D721Med (cell line): ENCODE measurements at regions not wholly inside any gene's neighbourhood (a gene's known extent, or its start where the extent isn't known, plus 50 kb on each side); places are given as distances from the start of the nearest gene placed in this dataset.
"Not testable (repeated sequence)": the region's sequence is repeated elsewhere in the genome, so short reads cannot be mapped to it uniquely, and the experiment has no call there.

Experiments
- DNase-seq: peaks from one replicate; pipeline ENCODE4 v3.0.0; 2011; ENCODE audit warnings: low spot score; ENCODE audit not compliant: insufficient read length
- FAIRE-seq: peaks from 2 replicates; lab custom pipeline; 2011; peaks lifted over from hg19 to GRCh38; lab: Jason Lieb, UNC
- TF ChIP-seq, protein P1 (sequence below): IDR thresholded peaks from 2 replicates; pipeline ENCODE4 v1.5.1; 2012; ENCODE audit warnings: mild to moderate bottlenecking, control low read depth; ENCODE audit not compliant: insufficient read depth; ENCODE audit errors: missing control alignments

DNA sequence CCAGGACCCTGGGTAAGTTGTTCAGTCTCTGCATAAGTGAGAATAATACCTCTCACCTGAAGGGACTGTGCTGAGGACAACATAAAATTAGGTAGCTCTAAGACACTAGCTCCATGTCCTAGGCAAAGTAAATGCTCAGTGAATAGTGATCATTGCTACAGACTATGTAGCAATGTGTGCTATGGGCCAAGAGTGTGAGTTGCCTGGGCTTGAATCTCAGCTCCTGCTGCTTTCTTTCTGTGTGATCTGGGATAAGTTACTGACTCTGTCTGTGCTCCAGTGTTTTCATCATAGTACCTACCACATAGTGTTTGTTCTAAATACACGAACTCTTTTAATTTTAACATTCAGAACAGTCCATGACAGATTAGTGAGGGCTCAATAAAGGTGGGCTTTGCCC, 81.1 kb upstream of the MFGE8 start:
- FAIRE-seq (no peak), DNase-seq (no peak)
- TF ChIP-seq, protein P1, sequence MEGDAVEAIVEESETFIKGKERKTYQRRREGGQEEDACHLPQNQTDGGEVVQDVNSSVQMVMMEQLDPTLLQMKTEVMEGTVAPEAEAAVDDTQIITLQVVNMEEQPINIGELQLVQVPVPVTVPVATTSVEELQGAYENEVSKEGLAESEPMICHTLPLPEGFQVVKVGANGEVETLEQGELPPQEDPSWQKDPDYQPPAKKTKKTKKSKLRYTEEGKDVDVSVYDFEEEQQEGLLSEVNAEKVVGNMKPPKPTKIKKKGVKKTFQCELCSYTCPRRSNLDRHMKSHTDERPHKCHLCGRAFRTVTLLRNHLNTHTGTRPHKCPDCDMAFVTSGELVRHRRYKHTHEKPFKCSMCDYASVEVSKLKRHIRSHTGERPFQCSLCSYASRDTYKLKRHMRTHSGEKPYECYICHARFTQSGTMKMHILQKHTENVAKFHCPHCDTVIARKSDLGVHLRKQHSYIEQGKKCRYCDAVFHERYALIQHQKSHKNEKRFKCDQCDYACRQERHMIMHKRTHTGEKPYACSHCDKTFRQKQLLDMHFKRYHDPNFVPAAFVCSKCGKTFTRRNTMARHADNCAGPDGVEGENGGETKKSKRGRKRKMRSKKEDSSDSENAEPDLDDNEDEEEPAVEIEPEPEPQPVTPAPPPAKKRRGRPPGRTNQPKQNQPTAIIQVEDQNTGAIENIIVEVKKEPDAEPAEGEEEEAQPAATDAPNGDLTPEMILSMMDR = no peak

DNA sequence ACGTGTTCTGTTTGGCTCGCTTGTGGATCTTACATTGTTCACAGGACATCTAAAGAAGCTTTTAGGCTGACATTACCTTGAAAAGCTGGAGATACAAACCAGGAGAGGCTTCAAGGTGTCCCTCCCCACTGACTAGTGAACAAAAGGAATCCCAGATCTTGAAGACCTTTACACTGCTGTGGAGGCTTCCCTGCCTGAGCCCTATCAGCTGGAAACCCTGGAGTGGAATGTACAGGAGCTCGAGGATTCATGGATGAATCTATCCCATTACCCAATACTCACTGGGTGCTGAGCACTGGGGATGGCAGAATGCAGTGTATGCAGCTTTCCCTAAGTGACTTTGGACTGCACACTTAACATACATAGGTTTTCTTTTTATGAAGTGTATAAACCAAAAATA, 82.3 kb upstream of the MFGE8 start:
- FAIRE-seq (no peak), DNase-seq (no peak)

DNA sequence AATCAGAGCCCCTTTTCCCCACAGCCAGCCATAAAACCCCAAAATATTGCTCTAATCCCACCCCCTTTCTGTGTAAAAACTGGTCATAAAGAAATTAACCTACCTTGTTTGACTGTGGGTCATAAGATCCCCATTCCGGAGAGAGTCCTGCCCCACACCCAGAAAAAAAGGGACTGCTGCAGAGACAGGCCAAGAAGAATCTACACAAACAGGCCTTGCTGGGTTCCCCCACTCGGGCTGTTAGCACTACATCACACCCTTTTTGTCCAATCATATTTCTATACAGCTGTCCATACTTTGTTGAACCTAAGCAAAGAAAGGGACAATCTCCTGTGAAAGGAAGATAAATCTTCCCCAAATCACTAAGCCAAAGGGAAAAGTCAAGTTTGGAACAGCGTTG, 84.4 kb upstream of the MFGE8 start:
- no peak for DNase-seq
- no peak for FAIRE-seq
- TF ChIP-seq, protein P1 = no peak

More for the DNA sequence above, 82.3 kb upstream of the MFGE8 start:
- TF ChIP-seq, protein P1 = no peak

DNA sequence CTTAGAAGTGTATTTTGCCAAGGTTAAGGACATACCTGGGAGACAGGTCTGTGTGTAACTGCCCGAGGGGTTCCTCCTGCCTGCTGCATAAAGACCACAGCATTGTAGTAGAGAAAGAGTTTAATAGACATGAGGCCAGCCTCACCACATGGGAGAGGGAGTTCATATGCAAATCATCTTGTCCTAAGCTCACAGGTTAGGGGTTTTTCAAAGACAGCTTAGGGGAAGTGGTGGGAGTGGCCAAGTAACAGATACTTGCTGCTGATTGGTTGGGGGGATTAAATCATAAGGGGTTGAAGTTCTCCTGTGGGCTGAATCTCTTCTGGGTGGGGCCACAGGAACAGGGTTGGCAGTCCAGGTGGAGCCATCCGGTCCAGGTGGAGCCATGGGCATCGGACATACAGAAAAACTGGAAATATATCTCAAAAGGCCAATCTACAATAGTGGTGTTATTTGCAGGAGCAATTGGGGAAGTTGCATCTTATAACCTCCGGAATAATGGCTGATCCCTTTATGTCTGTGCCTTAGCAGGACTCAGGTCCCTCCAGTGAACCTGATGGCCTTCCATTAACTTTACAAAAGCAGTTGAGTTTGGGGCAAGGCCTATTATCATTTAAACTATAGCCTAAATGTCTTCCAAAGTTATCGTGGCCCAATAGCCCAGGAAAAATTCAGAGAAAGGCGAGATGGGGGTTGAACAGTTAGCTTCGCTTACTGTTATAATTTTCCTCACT, 86.0 kb upstream of the MFGE8 start:
- TF ChIP-seq, protein P1 = no peak
- FAIRE-seq (no peak), DNase-seq (no peak)

DNA sequence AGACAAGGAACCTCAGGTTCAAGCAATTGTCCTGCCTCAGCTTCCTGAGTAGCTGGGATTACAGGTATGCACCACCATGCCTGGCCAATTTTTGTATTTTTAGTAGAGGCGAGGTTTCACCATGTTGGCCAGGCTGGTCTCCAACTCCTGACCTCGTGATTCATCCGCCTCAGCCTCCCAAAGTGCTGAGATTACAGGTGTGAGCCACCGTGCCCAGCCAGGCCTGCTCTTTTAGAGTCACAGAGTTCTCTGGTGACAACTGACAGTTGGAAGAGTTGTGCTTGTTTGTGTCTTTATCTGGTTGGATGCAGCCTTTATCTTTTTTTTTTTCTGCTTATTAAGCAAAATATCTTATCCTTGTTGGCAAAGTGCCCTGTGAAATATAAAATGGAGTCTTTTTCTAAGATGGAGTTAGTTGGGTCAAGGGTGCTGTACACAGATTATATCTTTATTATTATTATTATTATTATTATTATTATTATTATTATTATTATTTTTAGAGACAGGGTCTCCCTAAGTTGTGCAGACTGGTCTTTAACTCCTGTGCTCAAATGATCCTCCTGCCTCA, 86.5 kb upstream of the ABHD2 start:
- not testable (repeated sequence) for DNase-seq, FAIRE-seq

DNA sequence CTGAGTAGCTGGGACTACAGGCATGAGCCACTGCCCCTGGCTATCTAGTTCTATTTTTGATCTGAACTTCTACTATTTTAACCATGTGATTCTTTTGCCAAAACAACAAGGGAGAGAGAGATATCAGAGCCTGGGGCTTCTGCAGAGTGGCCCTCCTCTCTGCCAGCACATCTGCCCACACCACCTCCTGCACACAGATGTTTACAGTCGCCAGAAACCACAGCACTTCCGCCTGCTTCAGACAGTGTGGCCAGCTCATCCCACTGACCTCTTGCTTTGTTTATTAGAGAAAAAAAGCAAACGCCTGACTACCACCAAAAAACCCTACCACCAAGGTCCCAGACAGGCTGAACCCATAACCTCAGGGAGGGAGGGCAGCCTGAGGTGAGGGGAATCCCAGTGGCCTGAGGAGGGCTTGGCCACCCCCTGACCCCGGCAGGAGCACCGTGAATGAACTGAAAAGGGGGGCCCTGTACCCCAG, 85.9 kb upstream of the ABHD2 start:
- FAIRE-seq (no peak), DNase-seq (no peak)
- TF ChIP-seq, protein P1 = no peak

DNA sequence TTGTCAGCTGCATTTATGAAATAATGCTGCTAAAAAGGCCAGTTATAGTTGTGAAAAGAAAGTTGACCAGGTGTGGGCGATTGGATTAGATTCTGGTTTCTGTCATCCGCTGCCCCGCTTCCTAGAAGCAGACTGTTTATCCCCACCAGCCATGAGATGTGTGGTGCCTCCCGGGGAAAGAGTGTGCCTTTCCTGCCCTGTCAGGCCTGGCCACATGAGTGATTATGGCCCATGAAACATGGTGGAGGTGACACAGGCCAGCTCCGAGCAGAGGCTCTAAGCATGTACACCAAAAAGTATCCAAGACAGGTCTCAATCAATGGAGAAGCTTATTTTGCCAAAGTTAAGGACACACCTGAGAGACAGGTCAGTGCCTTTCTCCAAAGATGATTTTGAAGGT, 85.4 kb upstream of the ABHD2 start:
- FAIRE-seq (no peak), DNase-seq (no peak)
- TF ChIP-seq, protein P1 = no peak
